Spleen (tissue), 11 donors: ENCODE measurements at regions not wholly inside any gene's neighbourhood (a gene's known extent, or its start where the extent isn't known, plus 50 kb on each side); places are given as distances from the start of the nearest gene placed in this dataset.

Experiments used
- DNase-seq: peaks from one replicate; pipeline ENCODE4 v3.0.0-alpha.2; 2020
- H3K27ac ChIP-seq, 8 donors: fragments of 200-600 bp; sonication (generic) in 7 of 8; 1 replicate in 4 of 8; 2 replicates in 4 of 8; pipeline versions ENCODE4 v1.5.0 to v1.8.0; 2016 to 2021; ENCODE audit warnings: inconsistent platforms in 4 of 8, mild to moderate bottlenecking in 4 of 8, moderate library complexity in 1 of 8
- H3K27me3 ChIP-seq, 7 donors: fragments of 200-600 bp; sonication (generic) in 6 of 7; replicated peaks in 1 of 7; 1 replicate in 4 of 7; 2 replicates in 3 of 7; pipeline versions ENCODE4 v1.5.0 to v1.8.0; 2016 to 2021; ENCODE audit warnings: inconsistent platforms in 3 of 7, mild to moderate bottlenecking in 1 of 7
- H3K36me3 ChIP-seq, 6 donors: fragments of 200-600 bp; sonication (generic) in 5 of 6; 1 replicate in 4 of 6; 2 replicates in 2 of 6; pipeline versions ENCODE4 v1.5.0 to v1.8.0; 2016 to 2021; ENCODE audit warnings: inconsistent platforms in 2 of 6
- H3K4me1 ChIP-seq, 6 donors: fragments of 200-600 bp; sonication (generic) in 5 of 6; 1 replicate in 3 of 6; 2 replicates in 3 of 6; pipeline versions ENCODE4 v1.5.0 to v1.8.0; 2016 to 2021; ENCODE audit warnings: inconsistent platforms in 3 of 6
- H3K4me3 ChIP-seq, 8 donors: fragments of 200-600 bp; sonication (generic) in 7 of 8; 1 replicate in 4 of 8; 2 replicates in 4 of 8; pipeline versions ENCODE4 v1.5.0 to v1.8.0; 2016 to 2021; ENCODE audit warnings: inconsistent platforms in 4 of 8, mild to moderate bottlenecking in 4 of 8, moderate library complexity in 2 of 8
- H3K9me3 ChIP-seq, 8 donors: fragments of 200-600 bp; sonication (generic) in 7 of 8; 1 replicate in 4 of 8; 2 replicates in 4 of 8; pipeline versions ENCODE4 v1.5.0 to v1.8.0; 2016 to 2021; ENCODE audit warnings: inconsistent platforms in 4 of 8
- POLR2A ChIP-seq, 3 donors: fragments of 450-650 bp; IDR thresholded peaks; one replicate each; pipeline ENCODE4 v1.5.1; 2017; ENCODE audit warnings: antibody characterized with exemption in 3 of 3, mild to moderate bottlenecking in 1 of 3
- POLR2AphosphoS5 ChIP-seq, 3 donors: sonication (generic); formaldehyde crosslinking; IDR thresholded peaks; one replicate each; pipeline ENCODE4 v1.5.1; 2017; ENCODE audit warnings: antibody characterized with exemption in 3 of 3
- WGBS, 5 donors: extraction: QIAGEN DNeasy Blood & Tissue Kit in 3 of 5; methylation state at CpG; one replicate each; pipeline versions ENCODE4 v1.1.5 to v1.1.7; 2013 to 2018; 5-methylcytosine and 5-hydroxymethylcytosine counted together
- intact Hi-C: fragments of 100-400 bp; cut with DNase I; formaldehyde crosslinking; loops from one replicate; pipeline ENCODE4 v1.15.0; 2023; ENCODE audit warnings: low total_unique reads
- TF ChIP-seq, protein P1 (sequence below), 11 experiments: fragments of 200-600 bp in 7 of 11; fragments of 450-650 bp in 4 of 11; sonication (generic) in 4 of 11; IDR thresholded peaks in 8 of 11; conservative IDR thresholded peaks in 3 of 11; 1 replicate in 7 of 11; 2 replicates in 4 of 11; pipeline versions ENCODE4 v1.4.0 to v1.8.0; 2016 to 2021; ENCODE audit warnings: antibody characterized with exemption in 11 of 11, inconsistent platforms in 4 of 11, mild to moderate bottlenecking in 1 of 11
- donor health status: healthy with polysubstance abuse.
- donor health status: DM: no; HTN: no; CAD: no; lungs with moderate emphysema.
- donor health status: DM: no; HTN: no; CAD: no.
- donor health status: Bipolar disorder and iron deficiency.
- donor health status: healthy.
- donor health status: DM: no; HTN: no; CAD: no.
- donor health status: DM: yes; HTN: yes; CAD: no.

GRCh38 chr14:82045339-82045738 is 511.7 kb upstream of the SEL1L start:
- Histone ChIP-seq H3K27ac (no peak overlapping the region), H3K4me1 (peaks cover 0 to 4% (median 0%) of the 10 kb centered on the region in 6 donors), H3K27me3 (no peaks in the 10 kb centered on the region), H3K36me3 (no peaks in the 10 kb centered on the region), H3K4me3 (no peak overlapping the region), H3K9me3 (no peaks in the 10 kb centered on the region)
- WGBS, 5 donors = 57 to 83% (median 77%) methylated on average over 1 of the region's 1 CpG
- no peak for DNase-seq
- intact Hi-C loops = no loop called here
- no peak for TF ChIP-seq POLR2AphosphoS5 (IDR thresholded peaks at IDR 0.05)
- TF ChIP-seq, protein P1, sequence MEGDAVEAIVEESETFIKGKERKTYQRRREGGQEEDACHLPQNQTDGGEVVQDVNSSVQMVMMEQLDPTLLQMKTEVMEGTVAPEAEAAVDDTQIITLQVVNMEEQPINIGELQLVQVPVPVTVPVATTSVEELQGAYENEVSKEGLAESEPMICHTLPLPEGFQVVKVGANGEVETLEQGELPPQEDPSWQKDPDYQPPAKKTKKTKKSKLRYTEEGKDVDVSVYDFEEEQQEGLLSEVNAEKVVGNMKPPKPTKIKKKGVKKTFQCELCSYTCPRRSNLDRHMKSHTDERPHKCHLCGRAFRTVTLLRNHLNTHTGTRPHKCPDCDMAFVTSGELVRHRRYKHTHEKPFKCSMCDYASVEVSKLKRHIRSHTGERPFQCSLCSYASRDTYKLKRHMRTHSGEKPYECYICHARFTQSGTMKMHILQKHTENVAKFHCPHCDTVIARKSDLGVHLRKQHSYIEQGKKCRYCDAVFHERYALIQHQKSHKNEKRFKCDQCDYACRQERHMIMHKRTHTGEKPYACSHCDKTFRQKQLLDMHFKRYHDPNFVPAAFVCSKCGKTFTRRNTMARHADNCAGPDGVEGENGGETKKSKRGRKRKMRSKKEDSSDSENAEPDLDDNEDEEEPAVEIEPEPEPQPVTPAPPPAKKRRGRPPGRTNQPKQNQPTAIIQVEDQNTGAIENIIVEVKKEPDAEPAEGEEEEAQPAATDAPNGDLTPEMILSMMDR (IDR thresholded peaks at IDR 0.05 in 8 of 11, conservative IDR thresholded peaks at IDR 0.05 in 3 of 11) = no peak

DNA sequence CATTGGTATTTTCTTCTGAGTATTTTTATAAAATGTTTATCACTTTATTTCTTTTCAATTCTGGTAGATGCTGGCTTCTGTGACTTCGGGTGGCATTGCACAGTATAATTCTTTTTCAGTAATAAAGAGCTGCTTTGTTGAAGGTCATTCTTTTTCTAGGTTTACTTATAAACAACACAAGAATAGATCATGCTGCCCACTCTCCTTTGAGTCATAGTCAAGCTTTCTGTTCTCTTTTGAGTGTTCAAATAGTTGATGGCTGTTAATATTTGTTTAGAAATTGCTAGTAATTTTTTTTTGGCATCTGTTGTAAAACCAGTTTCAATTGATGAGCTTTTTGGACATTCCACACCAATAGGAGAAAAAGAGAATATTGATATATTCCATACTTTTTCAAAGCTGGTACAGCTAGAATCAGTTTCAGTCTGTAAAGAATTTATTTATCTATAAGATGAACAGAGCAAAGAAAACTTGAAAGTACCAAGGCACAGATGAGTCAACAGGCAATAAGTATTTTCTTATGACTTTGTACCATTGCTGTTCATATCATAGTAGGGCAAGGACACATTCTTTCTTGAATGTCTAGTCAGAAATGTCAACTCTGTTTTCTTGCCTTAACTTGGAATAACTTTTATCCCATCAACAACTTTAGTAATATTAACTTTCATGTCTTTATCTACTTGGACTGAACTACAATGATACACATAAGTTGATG is 513.0 kb upstream of the SEL1L start:
- DNase-seq = no peak
- intact Hi-C loops = no loop called here
- Histone ChIP-seq H3K9me3 (no peaks in the 10 kb centered on the region), H3K4me1 (peaks cover 0 to 4% (median 0%) of the 10 kb centered on the region in 6 donors), H3K27me3 (no peaks in the 10 kb centered on the region), H3K27ac (no peak overlapping the region), H3K4me3 (no peak overlapping the region), H3K36me3 (no peaks in the 10 kb centered on the region)
- TF ChIP-seq POLR2AphosphoS5 (IDR thresholded peaks at IDR 0.05) (no peak), POLR2A (IDR thresholded peaks at IDR 0.05) (no peak)
- TF ChIP-seq, protein P1 (IDR thresholded peaks at IDR 0.05 in 8 of 11, conservative IDR thresholded peaks at IDR 0.05 in 3 of 11) = no peak
- 66 to 85% (median 71%) methylated on average over 1 of the region's 1 CpG for WGBS, 5 donors

DNA sequence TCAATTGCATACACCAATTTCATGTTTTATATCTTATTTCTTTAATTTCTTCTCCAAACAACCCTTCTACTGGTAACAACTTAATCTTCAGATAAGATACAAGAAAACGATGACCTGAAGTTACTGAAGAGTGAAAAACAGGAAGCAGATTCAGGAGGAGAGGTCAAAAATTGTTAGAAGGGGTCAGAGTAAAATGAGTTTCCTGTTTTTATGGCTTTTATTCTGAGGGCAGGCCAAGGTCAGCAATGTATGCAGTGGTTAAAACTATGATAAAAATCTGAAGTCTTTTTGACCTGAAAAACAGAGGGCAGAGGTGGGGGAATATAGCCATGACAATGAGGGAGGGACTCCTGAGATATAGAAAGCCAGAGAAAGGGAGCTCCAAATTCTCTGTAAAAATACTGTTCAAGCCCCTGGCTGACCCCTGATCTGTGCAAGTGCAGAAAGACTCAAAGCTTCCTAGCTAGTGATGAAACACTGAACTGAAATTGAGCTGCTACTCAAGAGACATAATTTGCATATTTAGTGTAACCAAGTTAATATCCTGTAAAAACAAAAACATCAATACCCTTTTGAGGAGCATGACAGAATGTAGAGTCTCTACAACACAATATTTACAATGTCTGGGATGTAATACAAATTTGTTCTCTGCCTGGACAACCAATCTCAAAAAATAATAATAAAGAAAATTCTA is 514.3 kb upstream of the SEL1L start:
- no peak for DNase-seq
- no peak overlapping the region for H3K27ac ChIP-seq
- intact Hi-C loops = no loop called here
- no peaks in the 10 kb centered on the region for H3K9me3 ChIP-seq
- peaks cover 0 to 4% (median 0%) of the 10 kb centered on the region in 6 donors for H3K4me1 ChIP-seq
- 12 to 16% (median 14%) methylated on average over 1 of the region's 1 CpG for WGBS, 5 donors
- no peak overlapping the region for H3K4me3 ChIP-seq
- no peaks in the 10 kb centered on the region for H3K27me3 ChIP-seq
- TF ChIP-seq, protein P1 (IDR thresholded peaks at IDR 0.05 in 8 of 11, conservative IDR thresholded peaks at IDR 0.05 in 3 of 11) = no peak
- TF ChIP-seq POLR2A (IDR thresholded peaks at IDR 0.05) (no peak), POLR2AphosphoS5 (IDR thresholded peaks at IDR 0.05) (no peak)
- no peaks in the 10 kb centered on the region for H3K36me3 ChIP-seq

DNA sequence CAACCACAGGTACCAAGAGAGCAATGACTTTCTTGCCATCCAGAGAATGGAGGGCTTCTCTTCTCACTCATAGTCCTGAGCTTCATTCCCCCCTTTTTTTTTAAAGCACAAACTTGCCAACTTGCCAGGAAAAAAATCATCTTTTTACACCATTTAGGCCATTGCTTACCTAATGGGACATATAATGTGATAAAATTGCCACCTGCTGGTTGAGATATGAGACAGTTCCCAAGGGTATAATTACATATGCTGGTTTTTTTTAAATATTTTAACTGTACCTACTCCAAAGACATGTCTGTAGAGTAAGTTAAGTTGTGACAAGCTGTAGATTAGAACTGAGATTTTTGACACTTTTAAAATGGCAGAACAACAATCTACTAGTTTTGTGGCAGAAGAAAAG is 519.1 kb upstream of the SEL1L start:
- no peak for DNase-seq
- TF ChIP-seq, protein P1 (IDR thresholded peaks at IDR 0.05 in 8 of 11, conservative IDR thresholded peaks at IDR 0.05 in 3 of 11) = no peak
- TF ChIP-seq POLR2AphosphoS5 (IDR thresholded peaks at IDR 0.05) (no peak), POLR2A (IDR thresholded peaks at IDR 0.05) (no peak)
- H3K36me3 ChIP-seq = no peaks in the 10 kb centered on the region
- no peaks in the 10 kb centered on the region for H3K27me3 ChIP-seq
- no peaks in the 10 kb centered on the region for H3K9me3 ChIP-seq
- intact Hi-C loops = no loop called here
- H3K4me3 ChIP-seq = no peak overlapping the region
- no peak overlapping the region for H3K27ac ChIP-seq
- H3K4me1 ChIP-seq = peaks cover 0 to 6% (median 0%) of the 10 kb centered on the region in 6 donors
